ENCODE measurements at regions not wholly inside any gene's neighbourhood (a gene's known extent, or its start where the extent isn't known, plus 50 kb on each side); places are given as distances from the start of the nearest gene placed in this dataset.

DNA sequence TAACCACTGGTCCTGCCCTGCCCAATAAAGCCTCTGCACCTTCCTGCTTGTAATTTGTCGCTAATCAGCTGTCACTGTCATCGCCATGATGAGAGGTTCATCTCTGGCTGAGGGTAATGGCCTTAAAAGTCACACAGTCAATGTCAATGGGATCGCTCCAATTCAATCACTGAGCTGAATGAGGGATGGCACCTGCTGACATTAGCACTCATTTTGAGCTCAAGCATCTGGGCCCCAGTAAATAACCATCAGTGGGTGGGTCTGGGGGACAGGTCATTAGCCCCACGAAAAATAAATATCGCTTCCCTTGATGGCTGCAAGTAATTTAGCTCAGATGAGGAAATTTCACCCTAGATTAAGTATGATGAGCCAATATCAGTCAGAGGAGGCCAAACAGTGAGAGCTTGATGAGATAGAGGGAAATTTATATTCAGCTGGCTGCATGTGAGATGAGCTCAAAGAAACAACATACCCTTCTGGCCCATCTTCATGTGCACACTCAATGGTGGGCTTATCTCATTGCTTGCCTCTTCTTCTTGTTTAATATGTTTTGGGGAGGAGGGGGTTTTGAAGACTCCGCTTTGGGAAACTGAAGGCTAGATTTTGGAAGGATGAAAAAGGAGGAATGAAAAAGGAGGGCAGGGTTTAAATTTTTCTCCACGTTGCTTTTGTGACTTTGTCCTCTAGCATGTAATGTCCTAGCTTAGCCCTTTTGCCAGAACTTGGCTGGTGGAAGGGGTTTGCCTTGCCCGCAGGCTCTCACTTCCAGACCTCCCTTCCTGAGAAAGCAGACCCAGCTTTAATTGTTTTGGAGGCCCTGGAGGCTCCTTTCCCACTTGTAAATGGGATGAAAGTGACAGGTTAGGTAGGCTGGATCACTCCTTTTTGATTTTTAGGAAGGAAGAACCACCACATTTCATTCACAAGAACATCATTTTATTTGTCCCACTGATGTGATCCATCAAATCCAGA is 84.8 kb upstream of the PAQR3 start:
- H3K9me3 ChIP-seq: peaks cover 0 to under 1% of the 10 kb centered on the region in 2 donors
- H3K27me3 ChIP-seq: no peaks in the 10 kb centered on the region
- no peaks in the 10 kb centered on the region for H3K4me1 ChIP-seq
- H3K36me3 ChIP-seq: no peaks in the 10 kb centered on the region
- TF ChIP-seq, protein P1, sequence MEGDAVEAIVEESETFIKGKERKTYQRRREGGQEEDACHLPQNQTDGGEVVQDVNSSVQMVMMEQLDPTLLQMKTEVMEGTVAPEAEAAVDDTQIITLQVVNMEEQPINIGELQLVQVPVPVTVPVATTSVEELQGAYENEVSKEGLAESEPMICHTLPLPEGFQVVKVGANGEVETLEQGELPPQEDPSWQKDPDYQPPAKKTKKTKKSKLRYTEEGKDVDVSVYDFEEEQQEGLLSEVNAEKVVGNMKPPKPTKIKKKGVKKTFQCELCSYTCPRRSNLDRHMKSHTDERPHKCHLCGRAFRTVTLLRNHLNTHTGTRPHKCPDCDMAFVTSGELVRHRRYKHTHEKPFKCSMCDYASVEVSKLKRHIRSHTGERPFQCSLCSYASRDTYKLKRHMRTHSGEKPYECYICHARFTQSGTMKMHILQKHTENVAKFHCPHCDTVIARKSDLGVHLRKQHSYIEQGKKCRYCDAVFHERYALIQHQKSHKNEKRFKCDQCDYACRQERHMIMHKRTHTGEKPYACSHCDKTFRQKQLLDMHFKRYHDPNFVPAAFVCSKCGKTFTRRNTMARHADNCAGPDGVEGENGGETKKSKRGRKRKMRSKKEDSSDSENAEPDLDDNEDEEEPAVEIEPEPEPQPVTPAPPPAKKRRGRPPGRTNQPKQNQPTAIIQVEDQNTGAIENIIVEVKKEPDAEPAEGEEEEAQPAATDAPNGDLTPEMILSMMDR (IDR thresholded peaks at IDR 0.05): no peak
- H3K27ac ChIP-seq: no peak overlapping the region
- H3K4me3 ChIP-seq: no peak overlapping the region
- DNase-seq (ENCODE audit: low spot score): no peak

DNA sequence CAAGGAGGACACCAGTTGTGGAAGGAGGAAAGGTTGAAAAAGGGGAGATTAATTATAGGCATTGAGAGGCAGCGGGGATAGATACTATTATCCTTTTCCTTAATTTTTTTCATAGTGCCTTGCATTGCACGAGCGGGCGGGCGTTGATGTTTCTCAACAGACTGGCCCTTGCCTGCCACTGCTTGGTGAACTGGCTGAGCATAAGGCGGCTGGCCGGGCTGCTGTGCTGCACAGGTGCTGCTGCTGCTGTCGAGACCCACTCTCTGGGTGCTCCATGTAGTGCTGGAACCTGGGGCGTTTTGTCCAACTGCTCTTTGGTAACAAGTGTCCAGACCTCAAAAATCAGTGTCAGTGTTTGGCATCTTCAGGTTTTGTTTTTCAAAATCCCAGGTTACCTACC is 83.3 kb upstream of the PAQR3 start:
- TF ChIP-seq, protein P1 (IDR thresholded peaks at IDR 0.05): no peak
- Histone ChIP-seq H3K27me3 (no peaks in the 10 kb centered on the region), H3K36me3 (no peaks in the 10 kb centered on the region), H3K27ac (no peak overlapping the region), H3K4me3 (no peak overlapping the region), H3K9me3 (peaks cover 0 to 4% of the 10 kb centered on the region in 2 donors), H3K4me1 (no peaks in the 10 kb centered on the region)
- DNase-seq (ENCODE audit: low spot score): no peak

DNA sequence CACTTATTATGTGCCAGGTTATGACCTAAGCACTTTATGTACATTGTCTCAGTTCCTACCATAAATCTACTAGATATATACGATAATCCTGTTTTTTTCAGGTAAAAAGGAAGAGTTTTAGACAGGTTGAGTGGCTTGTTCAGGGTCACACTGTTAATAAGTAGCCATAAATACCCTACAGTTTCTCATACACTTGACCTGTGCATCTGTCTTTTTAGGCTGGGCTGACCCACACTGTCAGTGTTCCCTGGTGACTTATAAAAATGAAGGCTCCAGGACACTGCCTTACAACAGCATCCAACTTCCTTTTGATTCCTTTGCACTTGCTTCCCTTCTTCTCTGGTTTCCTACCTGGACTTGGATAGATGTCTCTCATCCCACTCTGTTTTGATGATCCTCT is 78.2 kb upstream of the PAQR3 start:
- no peaks in the 10 kb centered on the region for H3K36me3 ChIP-seq
- DNase-seq (ENCODE audit: low spot score): no peak
- H3K27ac ChIP-seq: no peak overlapping the region
- H3K4me1 ChIP-seq: no peaks in the 10 kb centered on the region
- no peaks in the 10 kb centered on the region for H3K27me3 ChIP-seq
- no peak overlapping the region for H3K4me3 ChIP-seq
- TF ChIP-seq, protein P1 (IDR thresholded peaks at IDR 0.05): no peak
- peaks cover 0 to 4% of the 10 kb centered on the region in 2 donors for H3K9me3 ChIP-seq

DNA sequence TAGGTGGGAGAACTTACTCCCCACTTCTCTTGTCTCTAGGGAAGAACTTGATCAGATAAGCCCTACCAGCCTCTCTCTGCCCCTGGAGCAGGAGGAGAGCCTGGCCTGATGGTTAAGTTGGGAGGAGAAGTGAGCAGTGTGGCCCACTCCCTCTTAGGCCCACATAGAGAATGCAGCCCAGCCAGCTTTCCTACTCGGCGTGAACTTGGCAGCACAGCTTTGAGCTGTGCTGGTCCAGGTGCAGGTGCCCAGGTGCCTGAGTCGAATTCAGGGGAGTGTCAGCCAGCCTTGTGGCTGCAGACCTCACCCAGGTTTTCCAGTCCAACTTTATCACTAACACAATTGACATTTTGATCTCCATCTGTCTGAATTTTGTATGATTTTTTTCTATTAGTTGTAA is 77.6 kb upstream of the PAQR3 start:
- H3K9me3 ChIP-seq: peaks cover 0 to 4% of the 10 kb centered on the region in 2 donors
- DNase-seq (ENCODE audit: low spot score): no peak
- no peaks in the 10 kb centered on the region for H3K36me3 ChIP-seq
- H3K27me3 ChIP-seq: no peaks in the 10 kb centered on the region
- H3K4me3 ChIP-seq: no peak overlapping the region
- TF ChIP-seq, protein P1 (IDR thresholded peaks at IDR 0.05): no peak
- H3K27ac ChIP-seq: no peak overlapping the region
- H3K4me1 ChIP-seq: no peaks in the 10 kb centered on the region

DNA sequence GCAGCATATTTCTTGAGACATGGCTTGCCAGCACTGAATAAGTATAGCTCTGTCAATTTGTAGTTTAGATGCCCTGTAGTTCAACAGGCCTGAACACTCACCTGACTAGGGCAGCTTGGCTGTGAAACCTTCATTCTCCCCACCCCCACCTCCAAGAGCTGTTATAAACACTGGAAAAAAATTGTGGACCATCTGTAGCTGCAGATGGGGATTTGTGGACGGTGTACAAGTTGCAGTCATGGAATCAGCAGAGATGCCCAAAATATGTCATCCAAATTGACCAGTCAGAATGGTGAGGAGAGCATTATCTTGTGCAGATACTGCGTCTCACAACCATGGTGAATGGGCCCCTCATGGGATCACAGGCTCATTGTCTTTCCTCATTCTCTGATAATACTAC is 76.2 kb upstream of the PAQR3 start:
- Histone ChIP-seq H3K4me1 (no peaks in the 10 kb centered on the region), H3K36me3 (no peaks in the 10 kb centered on the region), H3K27ac (no peak overlapping the region), H3K27me3 (no peaks in the 10 kb centered on the region), H3K9me3 (peaks cover 0 to 4% of the 10 kb centered on the region in 2 donors), H3K4me3 (no peak overlapping the region)
- TF ChIP-seq, protein P1 (IDR thresholded peaks at IDR 0.05): no peak
- DNase-seq (ENCODE audit: low spot score): no peak

Measured in right atrium auricular region (tissue), 2 donors.